ENCODE measurements at regions not wholly inside any gene's neighbourhood (a gene's known extent, or its start where the extent isn't known, plus 50 kb on each side); places are given as distances from the start of the nearest gene placed in this dataset.

DNA sequence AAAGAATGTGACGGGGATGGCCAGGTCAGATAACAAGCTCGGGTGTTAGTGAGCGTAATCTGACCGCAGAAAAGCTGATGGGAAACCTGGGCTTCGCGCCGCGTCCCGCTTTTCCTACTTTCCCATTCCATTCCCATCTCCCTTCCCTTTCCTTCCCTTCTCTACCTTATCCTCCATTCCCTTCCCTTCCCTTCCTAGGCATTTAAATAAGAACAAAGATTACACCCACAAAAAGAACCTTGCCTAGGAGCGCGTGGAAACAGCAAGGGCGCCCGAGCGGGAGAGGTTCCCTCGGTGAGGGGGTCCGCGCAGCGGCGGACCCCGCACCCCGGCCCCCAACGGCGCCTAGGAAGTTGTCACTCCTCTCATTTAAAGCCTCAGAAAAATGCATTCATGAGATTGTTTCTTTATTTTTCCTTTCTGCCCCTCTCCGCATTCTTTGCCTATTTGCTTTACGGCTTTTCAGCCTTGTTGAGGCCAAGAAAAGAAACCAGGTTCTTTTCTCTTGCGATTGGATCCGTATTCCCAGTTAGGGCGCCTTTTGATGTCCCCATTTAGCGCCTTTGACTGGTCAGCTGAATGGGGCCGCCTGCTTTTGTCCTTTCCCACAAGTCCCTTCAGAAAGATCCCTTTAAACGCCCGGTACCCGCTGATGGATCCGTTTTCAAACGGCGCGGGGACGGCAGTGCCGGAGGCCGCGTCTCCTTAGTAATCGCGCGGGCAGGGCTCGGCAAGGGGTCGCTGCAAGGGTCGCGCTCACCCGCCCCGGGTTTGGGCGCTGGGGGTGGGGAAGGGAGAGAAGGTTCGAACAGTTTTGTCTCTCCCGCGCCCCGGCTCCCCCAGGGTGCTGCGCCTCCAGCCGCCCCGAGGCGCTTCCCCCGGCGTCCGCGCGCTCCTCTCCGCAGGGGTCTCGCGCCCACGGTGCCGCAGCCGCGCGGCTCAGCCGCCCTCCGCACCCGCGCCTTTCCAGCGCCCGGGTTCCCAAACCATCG is 54.1 kb upstream of the TMEM33 start:
- ATAC-seq (no peak), DNase-seq (ENCODE audit: low spot score) (peak; percentile 38)
- CTCF ChIA-PET: interaction anchor here (1.2 kb wide), 1 partner anchor 135 kb away, joined by 3 read pairs; no protein-coding TSS in a partner anchor
- H3K4me1 Mint-ChIP-seq: peaks cover 43% of the 10 kb centered on the region
- no peaks in the 10 kb centered on the region for H3K9me3 Mint-ChIP-seq
- H3K27ac Mint-ChIP-seq: no peak overlapping the region
- H3K27me3 Mint-ChIP-seq (ENCODE audit: low read depth): peaks cover 100% of the 10 kb centered on the region
- no peaks in the 10 kb centered on the region for H3K36me3 Mint-ChIP-seq
- POLR2A ChIA-PET: interaction anchor here (0.5 to 1.0 kb wide), 2 partner anchors 16 to 94 kb away, joined by 4 read pairs; no protein-coding TSS in a partner anchor
- H3K4me3 Mint-ChIP-seq: peak overlapping the region; percentile 64
- TF ChIP-seq, protein P1, sequence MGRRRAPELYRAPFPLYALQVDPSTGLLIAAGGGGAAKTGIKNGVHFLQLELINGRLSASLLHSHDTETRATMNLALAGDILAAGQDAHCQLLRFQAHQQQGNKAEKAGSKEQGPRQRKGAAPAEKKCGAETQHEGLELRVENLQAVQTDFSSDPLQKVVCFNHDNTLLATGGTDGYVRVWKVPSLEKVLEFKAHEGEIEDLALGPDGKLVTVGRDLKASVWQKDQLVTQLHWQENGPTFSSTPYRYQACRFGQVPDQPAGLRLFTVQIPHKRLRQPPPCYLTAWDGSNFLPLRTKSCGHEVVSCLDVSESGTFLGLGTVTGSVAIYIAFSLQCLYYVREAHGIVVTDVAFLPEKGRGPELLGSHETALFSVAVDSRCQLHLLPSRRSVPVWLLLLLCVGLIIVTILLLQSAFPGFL (CRISPR knock-in tag; IDR thresholded peaks at IDR 0.05; ENCODE audit: borderline replicate concordance): no peak
- TF ChIP-seq, protein P2, sequence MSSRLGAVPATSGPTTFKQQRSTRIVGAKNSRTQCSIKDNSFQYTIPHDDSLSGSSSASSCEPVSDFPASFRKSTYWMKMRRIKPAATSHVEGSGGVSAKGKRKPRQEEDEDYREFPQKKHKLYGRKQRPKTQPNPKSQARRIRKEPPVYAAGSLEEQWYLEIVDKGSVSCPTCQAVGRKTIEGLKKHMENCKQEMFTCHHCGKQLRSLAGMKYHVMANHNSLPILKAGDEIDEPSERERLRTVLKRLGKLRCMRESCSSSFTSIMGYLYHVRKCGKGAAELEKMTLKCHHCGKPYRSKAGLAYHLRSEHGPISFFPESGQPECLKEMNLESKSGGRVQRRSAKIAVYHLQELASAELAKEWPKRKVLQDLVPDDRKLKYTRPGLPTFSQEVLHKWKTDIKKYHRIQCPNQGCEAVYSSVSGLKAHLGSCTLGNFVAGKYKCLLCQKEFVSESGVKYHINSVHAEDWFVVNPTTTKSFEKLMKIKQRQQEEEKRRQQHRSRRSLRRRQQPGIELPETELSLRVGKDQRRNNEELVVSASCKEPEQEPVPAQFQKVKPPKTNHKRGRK (CRISPR knock-in tag; IDR thresholded peaks at IDR 0.05; ENCODE audit: borderline replicate concordance): no peak
- TF ChIP-seq FOXJ3 (CRISPR knock-in tag; IDR thresholded peaks at IDR 0.05; ENCODE audit: borderline replicate concordance) (no peak), ZNF423 (CRISPR knock-in tag; IDR thresholded peaks at IDR 0.05) (peak; percentile 21; the same call in 1 of the 2 replicates), ESRRA (CRISPR knock-in tag; IDR thresholded peaks at IDR 0.05; ENCODE audit: borderline replicate concordance) (no peak)
- TF ChIP-seq, protein P3, sequence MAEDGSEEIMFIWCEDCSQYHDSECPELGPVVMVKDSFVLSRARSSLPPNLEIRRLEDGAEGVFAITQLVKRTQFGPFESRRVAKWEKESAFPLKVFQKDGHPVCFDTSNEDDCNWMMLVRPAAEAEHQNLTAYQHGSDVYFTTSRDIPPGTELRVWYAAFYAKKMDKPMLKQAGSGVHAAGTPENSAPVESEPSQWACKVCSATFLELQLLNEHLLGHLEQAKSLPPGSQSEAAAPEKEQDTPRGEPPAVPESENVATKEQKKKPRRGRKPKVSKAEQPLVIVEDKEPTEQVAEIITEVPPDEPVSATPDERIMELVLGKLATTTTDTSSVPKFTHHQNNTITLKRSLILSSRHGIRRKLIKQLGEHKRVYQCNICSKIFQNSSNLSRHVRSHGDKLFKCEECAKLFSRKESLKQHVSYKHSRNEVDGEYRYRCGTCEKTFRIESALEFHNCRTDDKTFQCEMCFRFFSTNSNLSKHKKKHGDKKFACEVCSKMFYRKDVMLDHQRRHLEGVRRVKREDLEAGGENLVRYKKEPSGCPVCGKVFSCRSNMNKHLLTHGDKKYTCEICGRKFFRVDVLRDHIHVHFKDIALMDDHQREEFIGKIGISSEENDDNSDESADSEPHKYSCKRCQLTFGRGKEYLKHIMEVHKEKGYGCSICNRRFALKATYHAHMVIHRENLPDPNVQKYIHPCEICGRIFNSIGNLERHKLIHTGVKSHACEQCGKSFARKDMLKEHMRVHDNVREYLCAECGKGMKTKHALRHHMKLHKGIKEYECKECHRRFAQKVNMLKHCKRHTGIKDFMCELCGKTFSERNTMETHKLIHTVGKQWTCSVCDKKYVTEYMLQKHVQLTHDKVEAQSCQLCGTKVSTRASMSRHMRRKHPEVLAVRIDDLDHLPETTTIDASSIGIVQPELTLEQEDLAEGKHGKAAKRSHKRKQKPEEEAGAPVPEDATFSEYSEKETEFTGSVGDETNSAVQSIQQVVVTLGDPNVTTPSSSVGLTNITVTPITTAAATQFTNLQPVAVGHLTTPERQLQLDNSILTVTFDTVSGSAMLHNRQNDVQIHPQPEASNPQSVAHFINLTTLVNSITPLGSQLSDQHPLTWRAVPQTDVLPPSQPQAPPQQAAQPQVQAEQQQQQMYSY (CRISPR knock-in tag; IDR thresholded peaks at IDR 0.05): 0 out of 2 replicates have a peak, but pooled peaks have one; percentile 15

DNA sequence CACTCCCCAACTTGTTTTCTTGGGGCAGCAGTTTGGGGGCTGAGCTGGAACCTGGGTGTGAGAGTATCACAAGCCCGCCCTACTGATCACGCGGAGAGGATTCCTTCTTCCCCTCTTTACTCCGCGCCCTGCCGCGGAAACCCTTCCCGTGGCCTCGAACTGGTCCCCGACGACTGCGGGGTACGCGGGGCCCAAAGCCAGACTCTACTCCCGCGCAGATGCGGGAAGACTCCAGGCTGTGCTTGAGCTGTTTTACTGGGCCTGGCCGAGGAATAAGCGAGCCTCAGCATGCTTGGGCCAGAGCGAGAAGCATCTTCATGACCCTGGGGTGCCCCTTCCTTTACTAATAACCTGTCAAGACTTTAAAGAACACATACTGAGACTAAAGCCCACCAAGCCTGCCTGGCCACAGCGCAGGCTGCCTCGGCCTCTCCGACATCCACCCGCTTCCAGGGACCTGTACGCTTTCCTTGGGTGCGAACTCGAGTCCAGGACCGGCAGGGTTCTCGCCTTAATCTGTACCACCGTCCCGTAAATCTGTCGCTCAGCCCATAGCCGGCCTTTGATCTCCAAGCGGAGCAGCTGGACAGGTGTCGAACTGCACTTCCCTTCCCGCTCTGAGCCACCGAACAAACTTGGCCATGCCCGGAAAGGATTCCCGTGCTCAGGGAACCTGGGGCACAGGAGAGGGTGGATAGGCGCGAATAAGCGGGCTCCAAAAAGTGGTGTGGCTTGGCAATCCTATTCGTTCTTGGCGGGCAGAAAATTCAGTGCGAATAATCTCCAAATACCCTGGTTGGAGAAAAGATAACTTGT is 55.0 kb upstream of the TMEM33 start:
- peak overlapping the region; percentile 64 for H3K4me3 Mint-ChIP-seq

More for the DNA sequence above, 55.0 kb upstream of the TMEM33 start:
- TF ChIP-seq ELF4 (CRISPR knock-in tag; IDR thresholded peaks at IDR 0.05; ENCODE audit: low read depth) (no peak), ETV6 (CRISPR knock-in tag; IDR thresholded peaks at IDR 0.05) (no peak), CREM (CRISPR knock-in tag; IDR thresholded peaks at IDR 0.05) (no peak), MXD4 (CRISPR knock-in tag; IDR thresholded peaks at IDR 0.05; ENCODE audit: borderline replicate concordance) (no peak), EMX1 (CRISPR knock-in tag; IDR thresholded peaks at IDR 0.05) (no peak), ZNF138 (CRISPR knock-in tag; conservative IDR thresholded peaks at IDR 0.05) (no peak), IRF2 (CRISPR knock-in tag; IDR thresholded peaks at IDR 0.05; ENCODE audit: borderline replicate concordance, low read depth) (no peak), TCF7 (CRISPR knock-in tag; IDR thresholded peaks at IDR 0.05; ENCODE audit: low read depth) (no peak)
- TF ChIP-seq, protein P4, sequence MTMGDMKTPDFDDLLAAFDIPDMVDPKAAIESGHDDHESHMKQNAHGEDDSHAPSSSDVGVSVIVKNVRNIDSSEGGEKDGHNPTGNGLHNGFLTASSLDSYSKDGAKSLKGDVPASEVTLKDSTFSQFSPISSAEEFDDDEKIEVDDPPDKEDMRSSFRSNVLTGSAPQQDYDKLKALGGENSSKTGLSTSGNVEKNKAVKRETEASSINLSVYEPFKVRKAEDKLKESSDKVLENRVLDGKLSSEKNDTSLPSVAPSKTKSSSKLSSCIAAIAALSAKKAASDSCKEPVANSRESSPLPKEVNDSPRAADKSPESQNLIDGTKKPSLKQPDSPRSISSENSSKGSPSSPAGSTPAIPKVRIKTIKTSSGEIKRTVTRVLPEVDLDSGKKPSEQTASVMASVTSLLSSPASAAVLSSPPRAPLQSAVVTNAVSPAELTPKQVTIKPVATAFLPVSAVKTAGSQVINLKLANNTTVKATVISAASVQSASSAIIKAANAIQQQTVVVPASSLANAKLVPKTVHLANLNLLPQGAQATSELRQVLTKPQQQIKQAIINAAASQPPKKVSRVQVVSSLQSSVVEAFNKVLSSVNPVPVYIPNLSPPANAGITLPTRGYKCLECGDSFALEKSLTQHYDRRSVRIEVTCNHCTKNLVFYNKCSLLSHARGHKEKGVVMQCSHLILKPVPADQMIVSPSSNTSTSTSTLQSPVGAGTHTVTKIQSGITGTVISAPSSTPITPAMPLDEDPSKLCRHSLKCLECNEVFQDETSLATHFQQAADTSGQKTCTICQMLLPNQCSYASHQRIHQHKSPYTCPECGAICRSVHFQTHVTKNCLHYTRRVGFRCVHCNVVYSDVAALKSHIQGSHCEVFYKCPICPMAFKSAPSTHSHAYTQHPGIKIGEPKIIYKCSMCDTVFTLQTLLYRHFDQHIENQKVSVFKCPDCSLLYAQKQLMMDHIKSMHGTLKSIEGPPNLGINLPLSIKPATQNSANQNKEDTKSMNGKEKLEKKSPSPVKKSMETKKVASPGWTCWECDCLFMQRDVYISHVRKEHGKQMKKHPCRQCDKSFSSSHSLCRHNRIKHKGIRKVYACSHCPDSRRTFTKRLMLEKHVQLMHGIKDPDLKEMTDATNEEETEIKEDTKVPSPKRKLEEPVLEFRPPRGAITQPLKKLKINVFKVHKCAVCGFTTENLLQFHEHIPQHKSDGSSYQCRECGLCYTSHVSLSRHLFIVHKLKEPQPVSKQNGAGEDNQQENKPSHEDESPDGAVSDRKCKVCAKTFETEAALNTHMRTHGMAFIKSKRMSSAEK (CRISPR knock-in tag; IDR thresholded peaks at IDR 0.05; ENCODE audit: borderline replicate concordance): no peak
- TF ChIP-seq, protein P5, sequence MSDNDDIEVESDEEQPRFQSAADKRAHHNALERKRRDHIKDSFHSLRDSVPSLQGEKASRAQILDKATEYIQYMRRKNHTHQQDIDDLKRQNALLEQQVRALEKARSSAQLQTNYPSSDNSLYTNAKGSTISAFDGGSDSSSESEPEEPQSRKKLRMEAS (CRISPR knock-in tag; IDR thresholded peaks at IDR 0.05): no peak
- TF ChIP-seq, protein P2 (CRISPR knock-in tag; IDR thresholded peaks at IDR 0.05; ENCODE audit: borderline replicate concordance): no peak
- Mint-ChIP-seq H3K36me3 (no peaks in the 10 kb centered on the region), H3K27me3 (ENCODE audit: low read depth) (peaks cover 100% of the 10 kb centered on the region), H3K4me1 (peaks cover 43% of the 10 kb centered on the region), H3K27ac (no peak overlapping the region), H3K9me3 (no peaks in the 10 kb centered on the region)
- ATAC-seq (no peak), DNase-seq (ENCODE audit: low spot score) (peak; percentile 27)
- ChIA-PET POLR2A (no interaction called here), CTCF (interaction anchor here (1.2 to 3.4 kb wide), 2 partner anchors 14 to 134 kb away, joined by 3 to 16 read pairs; no protein-coding TSS in a partner anchor)
